ENCODE measurements at regions not wholly inside any gene's neighbourhood (a gene's known extent, or its start where the extent isn't known, plus 50 kb on each side); places are given as distances from the start of the nearest gene placed in this dataset.

- TF ChIP-seq UBTF (CRISPR knock-in tag; IDR thresholded peaks at IDR 0.05), result no peak
Observed at GRCh38 chr3:173258697-173259096, 117.7 kb upstream of the SPATA16 start (continued).

- no peaks in the 10 kb centered on the region for H3K36me3 ChIP-seq (replicated peaks in 1 of 2; ENCODE audit: control insufficient read depth in 1 of 2, insufficient read depth in 2 of 2, low read length in 2 of 2)
- H3K9me3 ChIP-seq (ENCODE audit: low read length), result no peaks in the 10 kb centered on the region
- H3K4me2 ChIP-seq (ENCODE audit: low read depth, low read length), result no peak overlapping the region
- H3K79me2 ChIP-seq (ENCODE audit: insufficient read depth, low read length), result no peaks in the 10 kb centered on the region
- BruUV-seq (replicated peaks), result no TSS peak
- H4K20me1 ChIP-seq (ENCODE audit: insufficient read depth, low read length), result no peaks in the 10 kb centered on the region
- no peaks in the 10 kb centered on the region for H3K4me1 ChIP-seq (ENCODE audit: insufficient read depth, low read length)
- POLR2A ChIA-PET, result no interaction called here
- 13% methylated on average over 4 of the region's 4 CpGs for WGBS (ENCODE audit: low lambda C conversion rate)
- no peaks in the 10 kb centered on the region for H3K27me3 ChIP-seq (ENCODE audit: control insufficient read depth in 1 of 2, insufficient read depth in 2 of 2, low read length in 2 of 2)
- ATAC-seq, result no peak
- no peak overlapping the region for H3K4me3 ChIP-seq (replicated peaks in 1 of 3; ENCODE audit: insufficient read depth in 1 of 3, low read depth in 2 of 3, low read length in 3 of 3)
- intact Hi-C loops (cut with micrococcal nuclease; ENCODE audit: unreplicated experiment), result no loop called here
- CTCF ChIA-PET (ENCODE audit: low intra/inter-chr PET ratio, low total read pairs), result no interaction called here
- no peak overlapping the region for H3K9ac ChIP-seq (ENCODE audit: insufficient read depth, low read depth, low read length)
- H3K27ac ChIP-seq (ENCODE audit: extremely low read length, insufficient read depth, low read length), result no peak overlapping the region
- in situ Hi-C loops (cut with HindIII; ENCODE audit: extremely low pct_ligation_motif_present, low pct_unique_long_range_greater_than_20kb), result no loop called here
- FAIRE-seq, result no peak
- no peak overlapping the region for H2AFZ ChIP-seq (ENCODE audit: low read length)
- DNase-seq (ENCODE audit: low spot score), result no peak
- no peak for TF ChIP-seq ZNF557 (CRISPR knock-in tag; IDR thresholded peaks at IDR 0.05)
- no peak for TF ChIP-seq RFX1 (IDR thresholded peaks at IDR 0.05)
- no peak for TF ChIP-seq ZNF33B (CRISPR knock-in tag; IDR thresholded peaks at IDR 0.05)
- TF ChIP-seq FOSL2 (CRISPR knock-in tag; IDR thresholded peaks at IDR 0.05), result no peak
- TF ChIP-seq ZBTB43 (CRISPR knock-in tag; conservative IDR thresholded peaks at IDR 0.05), result no peak
- TF ChIP-seq ZNF777 (CRISPR knock-in tag; IDR thresholded peaks at IDR 0.05), result no peak
- TF ChIP-seq MNT (IDR thresholded peaks at IDR 0.05), result no peak
- TF ChIP-seq FLYWCH1 (CRISPR knock-in tag; IDR thresholded peaks at IDR 0.05), result no peak
- TF ChIP-seq NFAT5 (CRISPR knock-in tag; IDR thresholded peaks at IDR 0.05), result no peak
- no peak for TF ChIP-seq ZNF225 (CRISPR knock-in tag; IDR thresholded peaks at IDR 0.05)
Observed at GRCh38 chr3:173257797-173258196, 116.8 kb upstream of the SPATA16 start.

All from HepG2 (cell line).